OCI-LY7 (cell line): ENCODE measurements at regions not wholly inside any gene's neighbourhood (a gene's known extent, or its start where the extent isn't known, plus 50 kb on each side); places are given as distances from the start of the nearest gene placed in this dataset.

Experiments
- BruUV-seq: library from RNA; stranded (reverse); fragments of 400-500 nt; replicated peaks from 2 replicates; lab custom pipeline; 2021; lab: Mats Ljungman, UMichigan
- CTCF ChIA-PET: fragments of 300-600 bp; sonication (Branson Sonifier 250); formaldehyde crosslinking; loops from one replicate; lab custom pipeline; 2022; ENCODE audit warnings: antibody characterized with exemption; ENCODE audit not compliant: unreplicated experiment; lab: Charles Lee
- POLR2A ChIA-PET: fragments of 300-600 bp; sonication (Branson Sonifier 250); formaldehyde crosslinking; loops from one replicate; lab custom pipeline; 2022; ENCODE audit warnings: antibody characterized with exemption; lab: Charles Lee
- DNase-seq: peaks from one replicate; pipeline ENCODE4 v3.0.0-alpha.2; 2015; ENCODE audit warnings: low spot score
- H2AFZ ChIP-seq: fragments of 200-600 bp; sonication (generic), shearing (Covaris generic); 2 replicates; pipeline ENCODE4 v1.6.1; 2014; ENCODE audit warnings: mild to moderate bottlenecking, antibody characterized with exemption, low read length, moderate library complexity
- H3K27ac ChIP-seq: fragments of 200-600 bp; sonication (generic); 2 replicates; pipeline ENCODE4 v1.5.1; 2014; ENCODE audit warnings: mixed run types, low read depth, mild to moderate bottlenecking, moderate library complexity, low read length, inconsistent platforms; ENCODE audit not compliant: poor library complexity, severe bottlenecking
- H3K36me3 ChIP-seq: fragments of 200-600 bp; sonication (generic); 2 replicates; pipeline ENCODE4 v1.6.1; 2014; ENCODE audit warnings: mild to moderate bottlenecking, antibody characterized with exemption, low read length, moderate library complexity, mixed read lengths; ENCODE audit not compliant: insufficient read depth
- H3K4me1 ChIP-seq: fragments of 200-600 bp; sonication (generic); 2 replicates; pipeline ENCODE4 v1.5.1; 2014; ENCODE audit warnings: mild to moderate bottlenecking, low read length; ENCODE audit not compliant: insufficient read depth, poor library complexity, severe bottlenecking
- H3K4me2 ChIP-seq: fragments of 200-600 bp; sonication (generic); 2 replicates; pipeline ENCODE4 v1.6.1; 2014; ENCODE audit warnings: mild to moderate bottlenecking, low read length
- H3K4me3 ChIP-seq: fragments of 200-600 bp; sonication (generic); 2 replicates; pipeline ENCODE4 v1.5.1; 2014; ENCODE audit warnings: mild to moderate bottlenecking, low read depth, low read length; ENCODE audit not compliant: poor library complexity, severe bottlenecking
- H3K79me2 ChIP-seq: fragments of 200-600 bp; sonication (generic); 2 replicates; pipeline ENCODE4 v1.6.1; 2016; ENCODE audit warnings: low read depth, mild to moderate bottlenecking, low read length, moderate library complexity, mixed read lengths; ENCODE audit not compliant: insufficient read depth
- H3K9me2 ChIP-seq: fragments of 200-600 bp; sonication (generic); 2 replicates; pipeline ENCODE4 v1.6.1; 2016; ENCODE audit warnings: mild to moderate bottlenecking, low read length, mixed read lengths; ENCODE audit not compliant: insufficient read depth
- H3K9me3 ChIP-seq: fragments of 200-600 bp; sonication (generic); 2 replicates; pipeline ENCODE4 v1.6.1; 2014; ENCODE audit warnings: mild to moderate bottlenecking, mixed run types, low read length, mixed read lengths
- H4K20me1 ChIP-seq: fragments of 200-600 bp; sonication (generic); 2 replicates; pipeline ENCODE4 v1.6.1; 2014; ENCODE audit warnings: mild to moderate bottlenecking, antibody characterized with exemption, low read length, moderate library complexity, mixed read lengths; ENCODE audit not compliant: insufficient read depth
- CTCF ChIP-seq: fragments of 200-600 bp; sonication (generic); conservative IDR thresholded peaks from 2 replicates; pipeline ENCODE4 v1.5.1; 2014; ENCODE audit warnings: mild to moderate bottlenecking, antibody characterized with exemption, low read length, moderate library complexity, mixed read lengths
- EZH2phosphoT487 ChIP-seq: fragments of 200-600 bp; sonication (generic); IDR thresholded peaks from 2 replicates; pipeline ENCODE4 v1.6.1; 2018; ENCODE audit warnings: low read depth, borderline replicate concordance, mild to moderate bottlenecking, mixed run types, antibody characterized with exemption, low read length, moderate library complexity, mixed read lengths
- intact Hi-C: fragments of 100-400 bp; cut with micrococcal nuclease; formaldehyde crosslinking; loops from one replicate; pipeline ENCODE4 v1.10.0; 2022; ENCODE audit not compliant: unreplicated experiment

- intact Hi-C loops = no loop called here
- CTCF ChIA-PET = interaction anchor here (1.2 kb wide), 3 partner anchors 209 to 999 kb away, joined by 3 to 7 read pairs (median 4); no protein-coding TSS in a partner anchor
Observed at GRCh38 chr4:81352446-81352835, 119.3 kb downstream of the RASGEF1B start.

DNA sequence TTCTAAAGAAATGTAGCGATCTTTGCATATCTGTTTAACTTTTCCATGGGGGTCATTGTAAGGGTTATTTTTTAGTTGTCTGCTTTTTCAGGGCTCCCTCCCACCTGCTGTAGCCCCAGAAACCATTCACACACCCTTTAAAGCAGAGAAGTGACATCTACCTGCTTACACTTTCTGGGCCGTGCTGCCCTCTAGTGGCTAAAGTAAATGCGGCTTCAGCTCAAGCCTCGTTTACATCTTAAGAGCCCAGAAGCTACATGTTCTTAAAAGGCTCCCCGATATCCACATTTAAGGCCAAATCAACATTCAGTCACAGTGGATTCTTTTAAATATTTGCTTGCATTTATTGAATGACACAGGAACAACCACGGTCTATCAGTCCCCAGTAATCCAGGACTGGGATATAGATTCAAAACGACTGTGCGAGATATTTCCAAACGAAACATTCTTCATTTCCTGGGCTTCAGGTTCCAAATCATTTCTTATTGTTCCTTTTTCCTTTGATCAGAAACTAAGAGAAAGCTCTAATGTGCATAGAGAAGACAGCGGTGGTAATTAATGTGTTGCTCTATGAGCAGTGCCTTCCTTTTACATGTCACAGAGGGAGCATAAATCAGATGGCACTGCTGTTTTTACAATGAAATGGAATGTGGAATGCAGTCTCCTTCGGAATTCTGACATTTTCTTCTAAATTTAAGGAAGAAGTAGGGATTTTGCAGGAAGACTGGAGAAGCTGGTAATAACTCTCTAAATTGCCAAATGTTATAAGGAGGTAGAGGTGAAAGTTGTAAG, 119.9 kb downstream of the RASGEF1B start:
- CTCF ChIA-PET = interaction anchor here (0.6 to 1.2 kb wide), 4 partner anchors 80 to 999 kb away, joined by 3 to 7 read pairs (median 4); no protein-coding TSS in a partner anchor
- intact Hi-C loops = loop anchor here (1.0 kb wide), 2 partner anchors 283 to 990 kb away; no protein-coding TSS in a partner anchor
- Histone ChIP-seq H3K4me1 (no peaks in the 10 kb centered on the region), H3K9me3 (no peaks in the 10 kb centered on the region), H3K4me2 (no peak overlapping the region), H3K79me2 (no peaks in the 10 kb centered on the region), H4K20me1 (no peaks in the 10 kb centered on the region), H3K36me3 (no peaks in the 10 kb centered on the region), H3K27ac (no peak overlapping the region), H3K9me2 (no peaks in the 10 kb centered on the region), H2AFZ (no peak overlapping the region; the same call in 1 of the 2 replicates), H3K4me3 (no peak overlapping the region)
- DNase-seq = peak; percentile 82
- TF ChIP-seq CTCF = peak; percentile 99
- TF ChIP-seq EZH2phosphoT487 = no peak
- POLR2A ChIA-PET = interaction anchor here (0.7 to 1.0 kb wide), 3 partner anchors 92 to 257 kb away, joined by 3 read pairs; no protein-coding TSS in a partner anchor
- BruUV-seq = no TSS peak

More at GRCh38 chr4:81352446-81352835, 119.3 kb downstream of the RASGEF1B start:
- Histone ChIP-seq H4K20me1 (no peaks in the 10 kb centered on the region), H3K9me3 (no peaks in the 10 kb centered on the region), H3K36me3 (no peaks in the 10 kb centered on the region), H2AFZ (no peak overlapping the region; the same call in 1 of the 2 replicates), H3K4me2 (no peak overlapping the region), H3K79me2 (no peaks in the 10 kb centered on the region), H3K27ac (no peak overlapping the region), H3K9me2 (no peaks in the 10 kb centered on the region), H3K4me3 (no peak overlapping the region), H3K4me1 (no peaks in the 10 kb centered on the region)
- POLR2A ChIA-PET = interaction anchor here (1.0 kb wide), 1 partner anchor 176 kb away, joined by 3 read pairs; no protein-coding TSS in a partner anchor
- TF ChIP-seq CTCF = no peak
- TF ChIP-seq EZH2phosphoT487 = no peak
- no peak for DNase-seq
- no TSS peak for BruUV-seq

- Histone ChIP-seq H3K4me3 (no peak overlapping the region), H2AFZ (no peak overlapping the region), H3K9me2 (no peaks in the 10 kb centered on the region), H3K4me2 (no peak overlapping the region), H3K79me2 (no peaks in the 10 kb centered on the region), H3K36me3 (no peaks in the 10 kb centered on the region), H4K20me1 (no peaks in the 10 kb centered on the region), H3K27ac (no peak overlapping the region), H3K9me3 (no peaks in the 10 kb centered on the region), H3K4me1 (no peaks in the 10 kb centered on the region)
- POLR2A ChIA-PET = no interaction called here
- CTCF ChIA-PET = no interaction called here
- BruUV-seq = no TSS peak
- intact Hi-C loops = no loop called here
- no peak for DNase-seq
- TF ChIP-seq CTCF = no peak
Observed at GRCh38 chr4:81350040-81350439, 121.7 kb downstream of the RASGEF1B start.
